ENCODE measurements at regions not wholly inside any gene's neighbourhood (a gene's known extent, or its start where the extent isn't known, plus 50 kb on each side); places are given as distances from the start of the nearest gene placed in this dataset.

- Histone ChIP-seq H3K27me3 (ENCODE audit: control insufficient read depth in 2 of 2, insufficient read depth in 2 of 2, low read length in 2 of 2) (no peaks in the 10 kb centered on the region), H3K4me2 (ENCODE audit: insufficient read depth, low read length) (no peak overlapping the region), H3K36me3 (ENCODE audit: control insufficient read depth in 2 of 2, extremely low read depth in 1 of 2, insufficient read depth in 2 of 2, low read length in 2 of 2) (no peaks in the 10 kb centered on the region), H3K9me1 (replicated peaks; ENCODE audit: control insufficient read depth, extremely low read depth, insufficient read depth, low read length) (no peaks in the 10 kb centered on the region), H3K4me1 (ENCODE audit: control insufficient read depth, extremely low read depth, insufficient read depth, low read length) (no peaks in the 10 kb centered on the region), H2AFZ (ENCODE audit: low read depth, low read length) (no peak overlapping the region), H3K79me2 (ENCODE audit: control insufficient read depth, insufficient read depth, low read length) (no peaks in the 10 kb centered on the region), H3K9me3 (replicated peaks; ENCODE audit: control insufficient read depth, insufficient read depth, low read length) (no peaks in the 10 kb centered on the region), H4K20me1 (replicated peaks; ENCODE audit: control insufficient read depth, extremely low read depth, insufficient read depth, low read length) (no peaks in the 10 kb centered on the region), H3K27ac (ENCODE audit: insufficient read depth, low read depth, low read length) (no peak overlapping the region), H3K9ac (replicated peaks; ENCODE audit: extremely low read depth, insufficient read depth, low read length) (no peak overlapping the region), H3K4me3 (replicated peaks in 1 of 3; ENCODE audit: insufficient read depth in 1 of 3, low read depth in 1 of 3, low read length in 3 of 3) (no peak overlapping the region)
- no TSS peak for BruUV-seq (replicated peaks)
- ChIA-PET POLR2A (no interaction called here), CTCF (interaction anchor here (1.3 kb wide), 1 partner anchor 120 kb away, joined by 5 read pairs; no protein-coding TSS in a partner anchor)
- FAIRE-seq (no peak), DNase-seq (ENCODE audit: low read depth, low spot score) (no peak)
- intact Hi-C loops (cut with micrococcal nuclease), result no loop called here
- dilution Hi-C loops (cut with MboI; ENCODE audit: extremely low pct_ligation_motif_present, low sequenced_read_pairs), result no loop called here
- no peak for TF ChIP-seq POLR2A (IDR thresholded peaks at IDR 0.05; ENCODE audit: low read depth, low read length)
- TF ChIP-seq CTCF (IDR thresholded peaks at IDR 0.05; ENCODE audit: extremely low read depth in 1 of 2, insufficient read depth in 1 of 2, low read depth in 1 of 2, low read length in 2 of 2), result no peak
- no peak for TF ChIP-seq JUN (IDR thresholded peaks at IDR 0.05; ENCODE audit: borderline replicate concordance, insufficient read depth, insufficient read length, low read depth)
- no peak for TF ChIP-seq GATA2 (IDR thresholded peaks at IDR 0.05; ENCODE audit: insufficient read depth, insufficient read length, low read depth, low read length)
- no peak for TF ChIP-seq EZH2 (IDR thresholded peaks at IDR 0.05; ENCODE audit: borderline replicate concordance, low read depth, low read length, severe bottlenecking)
- no peak for TF ChIP-seq POLR2AphosphoS5 (IDR thresholded peaks at IDR 0.05; ENCODE audit: insufficient read depth, low read depth, low read length)
- no peak for TF ChIP-seq MYC (IDR thresholded peaks at IDR 0.05; ENCODE audit: low read depth, low read length)
- TF ChIP-seq MAX (IDR thresholded peaks at IDR 0.05; ENCODE audit: insufficient read depth, insufficient read length), result no peak
- TF ChIP-seq FOS (IDR thresholded peaks at IDR 0.05; ENCODE audit: borderline replicate concordance, insufficient read depth, low read length), result no peak
Measured at GRCh38 chr7:25379351-25380300, 151.3 kb upstream of the NPVF start.
